ENCODE measurements at regions not wholly inside any gene's neighbourhood (a gene's known extent, or its start where the extent isn't known, plus 50 kb on each side); places are given as distances from the start of the nearest gene placed in this dataset.
"Not testable (repeated sequence)": the region's sequence is repeated elsewhere in the genome, so short reads cannot be mapped to it uniquely, and the experiment has no call there.

DNA sequence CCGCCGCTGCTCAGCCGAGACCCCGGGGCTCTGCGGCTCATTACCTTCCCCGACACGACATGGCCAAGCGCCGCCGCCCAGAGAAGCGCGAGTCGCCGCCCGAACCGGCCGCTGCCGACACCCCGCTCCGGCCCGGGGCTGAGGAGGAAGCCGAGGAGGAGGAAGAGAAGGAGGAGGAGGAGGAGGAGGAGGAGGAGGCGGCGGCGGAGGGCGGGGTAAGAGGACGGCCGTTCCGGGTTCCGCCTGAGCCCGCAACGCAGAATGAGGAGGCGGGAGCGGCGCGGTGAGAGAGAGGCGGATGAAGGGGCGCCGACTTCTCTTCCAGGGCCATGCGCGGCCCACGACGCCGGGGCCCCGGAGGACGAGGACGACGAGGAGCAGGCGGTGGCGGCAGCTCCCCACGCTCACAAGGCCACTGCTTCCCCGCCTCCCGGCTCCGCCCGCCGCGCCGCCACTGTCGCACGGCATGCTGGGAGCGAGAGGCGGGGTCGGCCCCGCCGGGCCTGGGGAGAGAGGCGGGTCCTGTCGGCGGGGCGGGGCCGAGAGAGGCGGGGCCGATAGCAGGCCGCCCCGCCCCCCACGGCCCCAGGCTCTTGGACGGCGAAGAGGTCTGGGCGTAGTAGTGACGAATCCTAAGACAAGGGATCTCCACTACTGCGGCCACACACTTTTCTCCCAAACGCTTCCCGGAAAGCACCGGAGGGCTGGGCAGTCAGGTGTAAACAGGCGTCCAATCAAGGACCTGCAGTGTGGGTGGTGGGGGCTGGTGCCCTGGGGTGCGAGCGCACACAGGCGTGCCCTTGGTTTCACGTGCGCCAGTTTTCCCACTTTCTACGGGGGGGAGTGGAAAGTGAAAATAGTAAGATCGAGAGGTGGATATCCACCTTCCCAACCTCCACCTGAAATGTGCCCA is 67.9 kb upstream of the SPN start (continued):
- TF ChIP-seq ZBTB38 (CRISPR knock-in tag; IDR thresholded peaks at IDR 0.05) (peak; percentile 88), NCOA2 (CRISPR knock-in tag; IDR thresholded peaks at IDR 0.05) (peak; percentile 27; the same call in 1 of the 2 replicates), TAF1 (CRISPR knock-in tag; IDR thresholded peaks at IDR 0.05) (peak; percentile 74), ZSCAN21 (CRISPR knock-in tag; IDR thresholded peaks at IDR 0.05; ENCODE audit: borderline replicate concordance) (peak; percentile 72), MEIS2 (CRISPR knock-in tag; IDR thresholded peaks at IDR 0.05) (peak; percentile 50; the same call in 1 of the 2 replicates), SAP130 (CRISPR knock-in tag; IDR thresholded peaks at IDR 0.05; ENCODE audit: low read depth) (peak; percentile 91), RFXANK (CRISPR knock-in tag; IDR thresholded peaks at IDR 0.05) (0 out of 2 replicates have a peak, but pooled peaks have one; percentile 28), SOX13 (CRISPR knock-in tag; conservative IDR thresholded peaks at IDR 0.05 in 1 of 2, IDR thresholded peaks at IDR 0.05 in 1 of 2) (peak in 1 of 2 experiments; percentile 39; a peak in 2 of 4 replicates), ZNF788 (CRISPR knock-in tag; IDR thresholded peaks at IDR 0.05; ENCODE audit: borderline replicate concordance) (peak; percentile 75; the same call in 1 of the 2 replicates), HNRNPLL (IDR thresholded peaks at IDR 0.05; ENCODE audit: low read depth, low read length, poor library complexity, severe bottlenecking) (peak; percentile 81), KAT8 (CRISPR knock-in tag; IDR thresholded peaks at IDR 0.05) (peak; percentile 68), POLR2AphosphoS5 (IDR thresholded peaks at IDR 0.05; ENCODE audit: low read depth, low read length) (peak; percentile 71), ZNF616 (CRISPR knock-in tag; IDR thresholded peaks at IDR 0.05; ENCODE audit: low read depth) (0 out of 2 replicates have a peak, but pooled peaks have one; percentile 65), ETV6 (CRISPR knock-in tag; conservative IDR thresholded peaks at IDR 0.05) (peak; percentile 60)
- TF ChIP-seq, protein P1, sequence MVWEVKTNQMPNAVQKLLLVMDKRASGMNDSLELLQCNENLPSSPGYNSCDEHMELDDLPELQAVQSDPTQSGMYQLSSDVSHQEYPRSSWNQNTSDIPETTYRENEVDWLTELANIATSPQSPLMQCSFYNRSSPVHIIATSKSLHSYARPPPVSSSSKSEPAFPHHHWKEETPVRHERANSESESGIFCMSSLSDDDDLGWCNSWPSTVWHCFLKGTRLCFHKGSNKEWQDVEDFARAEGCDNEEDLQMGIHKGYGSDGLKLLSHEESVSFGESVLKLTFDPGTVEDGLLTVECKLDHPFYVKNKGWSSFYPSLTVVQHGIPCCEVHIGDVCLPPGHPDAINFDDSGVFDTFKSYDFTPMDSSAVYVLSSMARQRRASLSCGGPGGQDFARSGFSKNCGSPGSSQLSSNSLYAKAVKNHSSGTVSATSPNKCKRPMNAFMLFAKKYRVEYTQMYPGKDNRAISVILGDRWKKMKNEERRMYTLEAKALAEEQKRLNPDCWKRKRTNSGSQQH (CRISPR knock-in tag; IDR thresholded peaks at IDR 0.05; ENCODE audit: low read depth): peak; percentile 23
- TF ChIP-seq, protein P2, sequence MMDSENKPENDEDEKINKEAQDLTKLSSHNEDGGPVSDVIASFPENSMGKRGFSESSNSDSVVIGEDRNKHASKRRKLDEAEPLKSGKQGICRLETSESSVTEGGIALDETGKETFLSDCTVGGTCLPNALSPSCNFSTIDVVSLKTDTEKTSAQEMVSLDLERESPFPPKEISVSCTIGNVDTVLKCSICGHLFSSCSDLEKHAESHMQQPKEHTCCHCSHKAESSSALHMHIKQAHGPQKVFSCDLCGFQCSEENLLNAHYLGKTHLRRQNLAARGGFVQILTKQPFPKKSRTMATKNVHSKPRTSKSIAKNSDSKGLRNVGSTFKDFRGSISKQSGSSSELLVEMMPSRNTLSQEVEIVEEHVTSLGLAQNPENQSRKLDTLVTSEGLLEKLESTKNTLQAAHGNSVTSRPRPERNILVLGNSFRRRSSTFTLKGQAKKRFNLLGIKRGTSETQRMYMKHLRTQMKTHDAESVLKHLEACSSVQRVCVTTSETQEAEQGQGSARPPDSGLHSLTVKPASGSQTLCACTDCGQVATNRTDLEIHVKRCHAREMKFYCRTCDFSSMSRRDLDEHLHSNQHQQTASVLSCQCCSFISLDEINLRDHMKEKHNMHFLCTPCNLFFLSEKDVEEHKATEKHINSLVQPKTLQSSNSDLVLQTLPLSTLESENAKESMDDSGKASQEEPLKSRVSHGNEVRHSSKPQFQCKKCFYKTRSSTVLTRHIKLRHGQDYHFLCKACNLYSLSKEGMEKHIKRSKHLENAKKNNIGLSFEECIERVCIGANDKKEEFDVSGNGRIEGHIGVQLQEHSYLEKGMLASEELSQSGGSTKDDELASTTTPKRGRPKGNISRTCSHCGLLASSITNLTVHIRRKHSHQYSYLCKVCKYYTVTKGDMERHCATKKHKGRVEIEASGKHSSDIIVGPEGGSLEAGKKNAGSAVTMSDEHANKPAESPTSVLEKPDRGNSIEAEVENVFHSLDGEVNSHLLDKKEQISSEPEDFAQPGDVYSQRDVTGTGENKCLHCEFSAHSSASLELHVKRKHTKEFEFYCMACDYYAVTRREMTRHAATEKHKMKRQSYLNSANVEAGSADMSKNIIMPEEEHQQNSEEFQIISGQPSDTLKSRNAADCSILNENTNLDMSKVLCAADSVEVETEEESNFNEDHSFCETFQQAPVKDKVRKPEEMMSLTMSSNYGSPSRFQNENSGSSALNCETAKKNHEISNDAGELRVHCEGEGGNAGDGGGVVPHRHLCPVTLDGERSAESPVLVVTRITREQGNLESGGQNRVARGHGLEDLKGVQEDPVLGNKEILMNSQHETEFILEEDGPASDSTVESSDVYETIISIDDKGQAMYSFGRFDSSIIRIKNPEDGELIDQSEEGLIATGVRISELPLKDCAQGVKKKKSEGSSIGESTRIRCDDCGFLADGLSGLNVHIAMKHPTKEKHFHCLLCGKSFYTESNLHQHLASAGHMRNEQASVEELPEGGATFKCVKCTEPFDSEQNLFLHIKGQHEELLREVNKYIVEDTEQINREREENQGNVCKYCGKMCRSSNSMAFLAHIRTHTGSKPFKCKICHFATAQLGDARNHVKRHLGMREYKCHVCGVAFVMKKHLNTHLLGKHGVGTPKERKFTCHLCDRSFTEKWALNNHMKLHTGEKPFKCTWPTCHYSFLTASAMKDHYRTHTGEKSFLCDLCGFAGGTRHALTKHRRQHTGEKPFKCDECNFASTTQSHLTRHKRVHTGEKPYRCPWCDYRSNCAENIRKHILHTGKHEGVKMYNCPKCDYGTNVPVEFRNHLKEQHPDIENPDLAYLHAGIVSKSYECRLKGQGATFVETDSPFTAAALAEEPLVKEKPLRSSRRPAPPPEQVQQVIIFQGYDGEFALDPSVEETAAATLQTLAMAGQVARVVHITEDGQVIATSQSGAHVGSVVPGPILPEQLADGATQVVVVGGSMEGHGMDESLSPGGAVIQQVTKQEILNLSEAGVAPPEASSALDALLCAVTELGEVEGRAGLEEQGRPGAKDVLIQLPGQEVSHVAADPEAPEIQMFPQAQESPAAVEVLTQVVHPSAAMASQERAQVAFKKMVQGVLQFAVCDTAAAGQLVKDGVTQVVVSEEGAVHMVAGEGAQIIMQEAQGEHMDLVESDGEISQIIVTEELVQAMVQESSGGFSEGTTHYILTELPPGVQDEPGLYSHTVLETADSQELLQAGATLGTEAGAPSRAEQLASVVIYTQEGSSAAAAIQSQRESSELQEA (CRISPR knock-in tag; IDR thresholded peaks at IDR 0.05; ENCODE audit: not compliant biosample characterization): peak; percentile 32
- TF ChIP-seq, protein P3, sequence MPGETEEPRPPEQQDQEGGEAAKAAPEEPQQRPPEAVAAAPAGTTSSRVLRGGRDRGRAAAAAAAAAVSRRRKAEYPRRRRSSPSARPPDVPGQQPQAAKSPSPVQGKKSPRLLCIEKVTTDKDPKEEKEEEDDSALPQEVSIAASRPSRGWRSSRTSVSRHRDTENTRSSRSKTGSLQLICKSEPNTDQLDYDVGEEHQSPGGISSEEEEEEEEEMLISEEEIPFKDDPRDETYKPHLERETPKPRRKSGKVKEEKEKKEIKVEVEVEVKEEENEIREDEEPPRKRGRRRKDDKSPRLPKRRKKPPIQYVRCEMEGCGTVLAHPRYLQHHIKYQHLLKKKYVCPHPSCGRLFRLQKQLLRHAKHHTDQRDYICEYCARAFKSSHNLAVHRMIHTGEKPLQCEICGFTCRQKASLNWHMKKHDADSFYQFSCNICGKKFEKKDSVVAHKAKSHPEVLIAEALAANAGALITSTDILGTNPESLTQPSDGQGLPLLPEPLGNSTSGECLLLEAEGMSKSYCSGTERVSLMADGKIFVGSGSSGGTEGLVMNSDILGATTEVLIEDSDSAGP (CRISPR knock-in tag; IDR thresholded peaks at IDR 0.05; ENCODE audit: borderline replicate concordance): peak; percentile 49
- not testable (repeated sequence) for TF ChIP-seq SOX13 (IDR thresholded peaks at IDR 0.05)

All from HepG2 (cell line).